Nucleus accumbens (tissue), 56 donors: ENCODE measurements at regions not wholly inside any gene's neighbourhood (a gene's known extent, or its start where the extent isn't known, plus 50 kb on each side); places are given as distances from the start of the nearest gene placed in this dataset.
A peak's percentile ranks its signal among the peaks of the same experiment; 100 is the strongest.
"Not testable (repeated sequence)": the region's sequence is repeated elsewhere in the genome, so short reads cannot be mapped to it uniquely, and the experiment has no call there.

Source experiments
- DNase-seq, 56 donors: peaks; one replicate each; lab custom pipeline; 2025; lab: John Stamatoyannopoulos, UW

GRCh38 chr16:9014389-9014788 is 50.7 kb upstream of the USP7 start:
- DNase-seq: no peak

DNA sequence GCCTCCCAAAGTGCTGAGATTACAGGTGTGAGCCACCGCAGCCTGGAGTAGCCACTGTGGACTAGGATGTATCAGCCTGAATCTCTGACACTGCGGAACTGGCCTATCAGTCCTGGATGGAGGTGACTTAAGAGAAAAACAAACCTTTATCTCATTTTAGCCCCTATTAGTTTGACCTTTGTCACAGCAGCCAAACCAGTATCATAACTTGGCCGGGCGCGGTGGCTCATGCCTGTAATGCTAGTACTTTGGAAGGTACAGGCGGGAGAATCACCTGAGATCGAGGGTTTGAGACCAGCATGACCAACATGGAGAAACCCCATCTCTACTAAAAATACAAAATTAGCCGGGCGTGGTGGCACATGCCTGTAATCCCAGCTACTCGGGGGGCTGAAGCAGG is 51.8 kb upstream of the USP7 start:
- no peak for DNase-seq

- DNase-seq: not testable (repeated sequence)
These were observed 52.3 kb upstream of the USP7 start for GRCh38 chr16:9016005-9016404.

GRCh38 chr16:9016824-9017223 is 53.1 kb upstream of the USP7 start:
- peak in 33 of 56 donors; percentile 1 to 68 (median 20) for DNase-seq

GRCh38 chr16:9027070-9027799 is 63.5 kb upstream of the USP7 start:
- no peak for DNase-seq

GRCh38 chr16:9028491-9028890 is 63.0 kb upstream of the HAPSTR1 start:
- not testable (repeated sequence) for DNase-seq

GRCh38 chr16:9031107-9031506 is 60.3 kb upstream of the HAPSTR1 start:
- DNase-seq: no peak

DNA sequence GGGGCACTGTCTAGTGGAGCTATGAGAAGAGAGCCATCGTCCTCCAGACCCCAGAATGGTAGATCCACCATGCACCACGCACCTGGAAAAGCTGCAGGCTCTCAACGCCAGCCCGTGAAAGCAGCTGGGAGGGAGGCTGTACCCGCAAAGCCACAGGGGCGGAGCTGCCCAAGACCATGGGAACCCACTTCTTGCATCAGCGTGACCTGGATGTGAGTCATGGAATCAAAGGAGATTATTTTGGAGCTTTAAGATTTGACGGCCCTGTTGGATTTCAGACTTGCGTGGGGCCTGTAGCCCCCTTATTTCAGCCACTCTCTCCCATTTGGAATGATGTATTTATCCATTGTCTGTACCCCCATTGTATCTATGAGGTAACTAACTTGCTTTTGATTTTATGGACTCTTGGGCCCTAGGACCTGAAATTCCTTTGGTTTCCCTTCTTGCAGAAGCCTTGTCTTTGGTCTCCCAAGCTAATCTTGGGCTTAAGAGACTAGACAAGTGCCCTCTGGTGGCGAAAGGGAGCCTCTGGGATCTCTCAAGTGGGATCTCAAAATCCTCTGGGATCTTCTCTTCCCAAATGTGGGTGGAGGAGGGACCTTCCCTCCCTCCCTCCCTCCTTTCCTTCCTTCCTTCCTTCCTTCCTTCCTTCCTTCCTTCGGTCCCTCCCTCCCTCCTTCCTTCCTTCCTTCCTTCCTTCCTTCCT is 58.2 kb upstream of the HAPSTR1 start:
- DNase-seq: peak in 19 of 56 donors; percentile 0 to 52 (median 16)

DNA sequence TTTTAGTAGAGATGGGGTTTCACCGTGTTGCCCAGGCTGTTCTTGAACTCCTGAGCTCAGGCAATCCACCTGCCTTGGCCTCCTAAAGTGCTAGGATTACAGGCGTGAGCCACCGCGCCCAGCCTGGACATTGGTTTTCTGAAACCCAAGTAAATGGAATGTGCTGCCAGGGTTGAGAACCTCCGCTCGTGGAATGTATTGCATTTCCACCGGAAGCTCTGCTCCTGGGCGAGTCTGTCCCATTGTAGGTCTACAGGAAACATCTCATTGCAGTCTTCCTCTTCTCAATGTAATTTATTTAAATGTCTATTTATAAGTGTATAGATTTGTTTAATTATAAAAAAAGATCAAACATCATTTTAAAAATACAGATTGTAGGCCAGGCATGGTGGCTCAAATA is 57.4 kb upstream of the HAPSTR1 start:
- no peak for DNase-seq

GRCh38 chr16:9035996-9036395 is 55.4 kb upstream of the HAPSTR1 start:
- DNase-seq: no peak

- no peak for DNase-seq
These were observed 52.2 kb upstream of the HAPSTR1 start for GRCh38 chr16:9039210-9039609.

- DNase-seq: no peak
These were observed 50.5 kb upstream of the HAPSTR1 start for GRCh38 chr16:9040800-9041412.
